GM18505 (cell line): ENCODE measurements at regions not wholly inside any gene's neighbourhood (a gene's known extent, or its start where the extent isn't known, plus 50 kb on each side); places are given as distances from the start of the nearest gene placed in this dataset.

Experiments
- ATAC-seq: cut with Tn5 transposase; IDR thresholded peaks from one replicate; pipeline ENCODE4 v1.9.1; 2021; ENCODE audit not compliant: unreplicated experiment
- POLR2A ChIP-seq: IDR thresholded peaks from 4 replicates; pipeline ENCODE4 v1.6.1; 2011; ENCODE audit warnings: borderline replicate concordance; ENCODE audit not compliant: insufficient read depth, insufficient read length; ENCODE audit errors: extremely low read depth

DNA sequence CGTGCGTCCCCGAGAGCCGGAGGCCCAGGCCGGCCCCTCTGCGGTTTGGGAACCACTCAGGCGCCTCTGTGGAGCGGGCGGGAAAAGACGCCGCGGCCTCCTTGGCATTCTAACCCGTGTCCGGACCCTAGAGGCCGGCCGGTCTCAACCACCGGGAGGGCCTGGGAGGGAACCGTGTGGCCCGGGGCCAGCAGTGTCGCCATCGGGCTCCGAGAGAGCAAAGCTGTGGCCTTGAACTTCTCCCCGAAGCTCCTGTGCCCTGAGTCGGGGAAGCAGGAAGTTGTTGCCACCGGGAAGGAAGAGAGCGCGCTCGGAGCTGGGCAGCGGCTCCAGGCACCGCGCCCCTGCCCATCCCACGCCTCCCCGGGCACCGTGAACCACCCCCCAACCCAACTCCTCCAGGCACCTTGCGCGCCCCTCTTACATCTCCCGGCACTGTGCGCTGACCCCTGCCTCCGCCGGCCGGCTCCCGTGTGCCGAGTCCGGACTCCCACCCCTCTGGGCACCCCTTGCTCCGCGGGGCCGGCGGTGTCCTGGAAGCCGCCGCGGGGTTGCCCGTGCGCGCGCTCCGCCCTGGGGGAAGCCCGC is 80.0 kb upstream of the PPARA start:
- TF ChIP-seq POLR2A: peak; percentile 3
- no peak for ATAC-seq

DNA sequence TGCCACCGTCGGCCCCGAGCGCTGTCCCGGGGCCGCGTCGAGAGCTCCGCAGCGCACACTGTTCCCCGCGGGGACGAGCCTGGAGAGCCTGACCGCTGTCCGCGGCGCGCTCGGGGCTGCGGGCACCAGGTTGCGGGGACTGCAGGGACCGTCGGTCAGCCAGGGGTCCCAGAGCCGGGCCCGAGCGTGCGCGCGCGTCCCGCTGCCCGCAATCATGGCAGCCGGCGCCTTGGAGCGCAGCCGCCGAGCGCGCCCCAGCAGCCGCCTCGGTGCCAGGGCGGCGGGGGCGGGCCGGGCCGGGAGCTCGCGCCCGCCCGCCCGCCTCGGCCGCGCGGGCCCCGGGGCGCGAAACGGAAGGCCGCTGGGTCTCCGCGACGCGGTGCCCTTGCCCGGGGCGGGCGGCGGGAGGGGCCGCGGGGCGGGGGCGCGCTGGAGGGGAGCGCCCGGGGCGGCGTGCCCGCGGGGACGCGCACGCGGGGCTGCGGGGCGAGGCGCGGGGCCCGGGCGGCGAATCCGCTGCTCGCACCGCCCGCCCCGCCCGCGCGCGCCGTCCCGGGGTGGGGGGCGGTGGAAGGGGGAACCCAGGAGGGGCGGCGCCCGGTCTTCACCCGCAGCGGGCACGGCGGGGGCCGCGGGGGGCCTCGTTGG is 79.4 kb upstream of the PPARA start:
- no peak for TF ChIP-seq POLR2A
- peak; percentile 38 for ATAC-seq

DNA sequence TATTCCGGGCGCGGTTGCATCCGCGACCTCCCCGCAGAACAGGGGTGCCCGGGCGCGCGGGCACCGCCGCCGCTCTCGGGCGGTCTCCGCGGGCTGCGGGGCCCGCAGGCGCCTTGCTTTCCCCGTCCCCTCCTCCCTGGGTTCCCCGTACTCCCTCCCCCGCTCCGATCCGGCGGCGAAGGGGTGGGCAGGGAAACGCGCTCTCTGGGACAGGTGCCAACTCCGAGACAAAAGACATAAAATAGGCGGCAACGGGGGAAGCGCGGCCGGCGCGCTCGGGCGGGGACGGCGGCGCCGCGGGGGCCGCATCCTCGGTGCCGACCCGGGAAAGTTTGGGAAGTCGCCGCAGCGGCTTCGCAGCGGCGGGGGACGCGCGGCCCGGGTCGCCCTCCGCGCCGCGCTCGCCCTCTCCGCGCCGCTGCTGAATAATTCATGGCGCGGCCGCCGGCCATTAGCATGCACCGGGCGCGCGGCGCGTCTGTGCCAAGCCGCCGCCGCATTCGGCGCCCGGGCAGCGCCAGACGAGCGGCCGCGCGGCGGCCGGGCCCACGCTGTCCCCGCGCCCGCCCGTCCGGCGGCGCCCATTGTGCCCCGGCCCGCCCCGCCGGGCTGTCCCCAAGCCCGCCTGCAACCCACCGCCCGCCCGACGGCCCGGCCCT is 78.7 kb upstream of the PPARA start:
- no peak for TF ChIP-seq POLR2A
- peak; percentile 23 for ATAC-seq

DNA sequence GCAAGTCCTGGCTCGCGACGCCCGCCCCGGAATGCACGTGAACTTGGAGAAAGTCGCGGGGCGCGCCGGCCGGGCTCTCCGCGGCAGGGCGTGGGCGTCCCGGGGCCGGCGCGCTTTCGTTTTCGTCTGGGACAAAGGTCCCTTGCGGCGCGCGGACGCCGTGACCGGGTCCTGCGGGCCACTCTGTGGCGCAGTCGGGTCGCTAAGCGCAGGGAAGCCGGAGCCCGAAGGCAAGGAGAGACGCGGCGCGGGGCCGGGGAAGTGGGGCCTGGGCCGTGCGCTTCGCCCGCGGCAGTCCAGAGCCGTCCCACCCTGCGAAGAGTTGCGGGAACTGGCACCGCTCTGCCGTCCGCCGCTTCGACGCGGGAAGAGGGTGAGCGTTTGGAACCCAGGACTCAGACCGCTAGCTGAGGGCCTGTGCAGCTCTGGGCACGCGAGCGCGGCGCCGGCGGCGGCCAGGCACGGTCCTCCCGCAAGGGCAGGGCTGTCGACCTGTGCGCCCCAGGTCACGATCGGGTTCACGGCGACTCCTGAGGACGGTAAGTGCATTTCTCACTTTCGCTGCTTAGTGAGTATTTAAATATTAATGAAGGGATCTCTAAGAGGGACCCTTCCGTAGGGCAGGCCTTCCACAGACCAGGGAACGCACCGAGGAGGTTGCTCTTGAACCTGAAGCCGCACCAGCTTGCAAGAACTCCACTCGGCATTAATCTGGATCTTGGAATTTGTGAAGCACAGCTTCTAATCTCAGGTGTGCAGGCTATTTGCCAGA is 78.0 kb upstream of the PPARA start:
- TF ChIP-seq POLR2A: no peak
- peak; percentile 29 for ATAC-seq

DNA sequence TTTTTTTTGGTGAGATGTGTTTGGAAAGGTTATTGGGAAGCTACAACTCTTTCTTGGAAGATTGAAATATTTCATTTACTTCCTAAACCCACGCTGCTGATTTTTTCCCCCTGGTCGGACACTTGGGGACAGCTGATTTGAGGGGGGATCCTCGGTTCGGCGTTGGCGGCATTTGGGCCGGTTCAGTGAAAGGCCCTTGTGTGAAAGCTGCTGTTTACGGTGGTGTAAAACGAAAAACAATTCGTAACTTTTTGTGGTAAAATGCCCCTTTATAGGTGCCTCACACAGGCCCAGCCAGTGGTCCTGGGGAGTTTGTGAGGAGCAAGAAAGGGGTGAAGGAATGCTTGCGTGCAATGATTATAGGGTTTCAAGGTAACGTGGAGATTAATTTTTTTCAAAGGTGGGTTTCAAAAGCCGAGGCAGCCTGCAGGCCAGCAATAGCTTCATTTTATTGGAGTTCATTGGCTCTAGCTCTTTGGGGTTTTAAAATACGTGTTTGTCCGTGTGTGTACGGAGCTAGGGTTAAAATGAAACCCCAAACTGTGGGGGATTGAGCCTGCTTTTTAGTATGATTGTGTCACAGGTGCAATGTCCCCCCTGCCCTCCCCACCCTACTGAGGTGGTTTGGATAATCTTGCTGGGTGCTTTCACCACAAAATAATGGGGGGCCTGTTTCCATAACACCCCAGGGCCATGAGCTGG is 77.2 kb upstream of the PPARA start:
- no peak for ATAC-seq
- TF ChIP-seq POLR2A: no peak

DNA sequence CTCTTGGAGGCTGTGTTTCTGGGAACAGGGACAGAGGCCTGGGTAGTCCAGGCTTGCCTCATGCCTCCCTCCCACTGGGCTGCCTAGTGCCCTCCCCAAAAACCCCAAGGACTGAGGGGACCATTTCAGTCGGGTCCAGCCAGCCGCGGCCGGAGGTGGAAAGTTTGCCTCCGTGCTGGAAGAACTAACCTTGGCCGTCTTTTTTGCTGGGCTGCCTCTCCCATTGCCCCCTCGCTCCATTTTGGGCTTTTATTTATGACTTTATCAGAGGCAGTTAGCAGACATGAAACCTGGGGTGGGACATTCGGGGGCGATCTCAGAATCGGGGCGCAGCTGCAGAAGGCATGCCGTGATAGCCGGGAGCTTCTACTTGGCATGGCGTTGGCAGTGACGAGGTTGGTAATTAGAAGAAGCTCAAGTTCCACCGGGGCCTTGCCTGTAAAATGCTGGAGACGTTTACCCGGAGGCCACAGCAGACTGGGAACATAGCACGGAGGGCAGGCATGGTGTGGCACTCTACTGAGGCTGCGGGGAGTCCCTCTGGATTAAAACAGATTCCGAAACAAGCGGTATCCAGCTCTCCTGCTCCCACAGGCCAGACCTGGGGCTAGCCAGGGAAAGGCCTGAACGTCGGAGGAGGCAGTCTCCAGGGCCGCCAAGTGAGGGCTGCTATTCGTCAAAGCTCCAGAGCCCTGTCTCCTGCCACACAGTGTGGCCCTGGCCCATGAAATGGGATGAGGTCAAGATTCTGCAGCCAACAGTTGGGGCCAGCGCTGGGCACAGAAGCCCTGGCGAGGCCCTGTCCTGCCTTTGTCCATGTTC is 76.4 kb upstream of the PPARA start:
- TF ChIP-seq POLR2A: no peak
- ATAC-seq: no peak

DNA sequence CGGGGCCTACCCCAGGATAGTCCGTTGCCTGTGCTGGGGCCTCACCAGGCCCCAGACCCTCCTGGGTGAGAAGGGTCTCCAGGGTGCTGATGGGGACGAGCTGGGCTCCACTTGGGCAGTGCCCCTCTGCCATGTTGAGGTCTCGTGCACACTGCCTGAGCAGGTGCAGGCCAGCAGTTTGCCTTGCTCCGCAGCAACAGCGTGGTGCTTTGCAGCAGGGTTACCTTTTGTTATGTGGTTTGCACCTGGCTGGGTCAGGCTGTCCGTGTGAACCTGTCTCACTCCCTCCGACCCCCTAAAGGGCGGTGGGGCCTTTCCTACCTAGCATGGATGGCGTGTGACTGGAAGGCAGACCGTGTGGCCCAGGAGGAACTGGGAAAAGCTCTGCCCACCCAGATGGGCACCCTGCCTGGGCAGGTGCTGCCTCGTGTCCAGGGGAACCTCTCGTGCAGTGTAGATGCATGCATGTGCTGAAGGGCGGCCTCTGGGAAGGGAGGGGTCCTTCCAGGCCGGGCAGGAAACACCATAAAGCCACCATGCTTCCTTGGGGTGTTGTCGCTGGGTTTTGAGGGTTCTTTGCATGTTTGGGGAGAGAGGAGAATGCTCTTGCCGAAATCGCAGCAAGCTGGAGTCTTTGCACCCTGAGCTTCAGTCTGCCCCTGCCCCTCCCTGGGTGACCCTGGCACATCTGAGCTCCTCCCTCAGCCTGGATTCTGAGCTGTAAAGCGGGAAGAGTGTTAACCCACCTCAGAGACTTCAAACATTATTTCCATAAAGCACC is 75.4 kb upstream of the PPARA start:
- ATAC-seq: no peak
- no peak for TF ChIP-seq POLR2A

DNA sequence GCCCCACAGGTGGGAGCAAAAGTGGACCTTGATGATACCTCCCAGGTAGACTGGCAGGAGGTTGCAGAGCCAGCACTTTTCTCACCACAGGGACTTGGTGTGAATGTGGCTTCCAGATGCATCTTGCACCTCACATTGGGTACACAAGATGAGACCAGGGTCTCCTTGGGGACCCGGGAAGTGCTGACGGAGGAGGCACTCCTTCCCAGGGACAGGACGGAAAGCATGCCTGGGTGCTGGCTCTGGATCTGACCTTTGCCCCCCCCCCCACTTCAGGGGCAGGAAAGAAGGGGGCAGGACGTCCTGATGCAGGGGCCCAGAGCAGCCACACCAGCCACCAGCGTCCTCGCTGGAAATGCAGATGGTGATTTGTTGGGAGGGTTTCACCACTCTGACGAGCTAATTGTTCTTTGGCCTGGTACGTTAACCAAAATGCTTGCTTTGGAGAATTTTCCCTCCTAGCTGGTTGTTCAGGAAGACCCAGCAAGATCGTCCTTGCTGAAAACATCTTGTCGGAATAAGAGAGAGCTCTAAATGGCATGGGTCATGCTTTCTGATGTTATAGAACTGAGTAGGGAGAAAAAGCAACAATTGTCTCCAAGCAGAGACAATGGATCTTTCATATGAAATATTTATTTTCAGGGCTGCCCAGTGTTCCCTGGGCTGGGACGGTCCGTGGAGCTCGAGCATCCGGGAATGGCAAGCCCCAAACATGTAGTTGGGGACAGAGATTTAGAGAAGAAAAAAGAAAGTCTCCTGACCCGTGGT is 74.4 kb upstream of the PPARA start:
- no peak for ATAC-seq
- TF ChIP-seq POLR2A: no peak

DNA sequence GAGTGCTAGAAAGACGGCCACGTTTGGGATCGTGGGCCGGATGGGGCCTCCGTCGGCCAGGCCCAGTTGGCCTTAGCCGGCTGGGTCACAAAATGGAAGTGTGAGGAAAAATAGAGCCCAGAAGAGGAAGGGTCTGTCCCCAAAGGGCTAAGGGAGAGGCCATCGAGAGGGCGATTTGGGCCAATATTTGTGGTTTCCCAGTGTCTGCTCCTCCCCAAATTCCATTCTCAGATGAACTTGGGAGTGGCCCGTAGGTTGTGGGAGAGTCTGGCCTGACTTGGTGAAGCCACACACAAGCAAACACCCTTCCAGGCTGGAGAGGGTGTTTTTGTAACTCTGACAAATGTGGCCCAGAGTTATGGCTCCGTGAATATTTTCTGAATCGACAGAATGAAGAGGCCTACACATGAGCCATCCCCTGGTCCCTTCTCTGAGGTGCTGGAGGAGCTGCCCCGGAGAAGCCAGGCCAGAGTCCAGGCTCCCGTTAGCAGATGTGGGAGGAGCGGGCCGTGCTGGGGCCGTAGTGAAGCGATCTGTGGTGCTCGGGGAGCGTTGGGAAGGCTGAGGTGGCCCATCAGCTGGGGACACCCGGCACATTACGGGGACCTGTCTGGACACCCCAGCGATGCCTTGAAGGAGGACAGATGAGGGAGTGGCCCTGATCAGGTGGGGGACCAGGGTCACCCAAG is 73.5 kb upstream of the PPARA start:
- no peak for ATAC-seq
- TF ChIP-seq POLR2A: no peak

DNA sequence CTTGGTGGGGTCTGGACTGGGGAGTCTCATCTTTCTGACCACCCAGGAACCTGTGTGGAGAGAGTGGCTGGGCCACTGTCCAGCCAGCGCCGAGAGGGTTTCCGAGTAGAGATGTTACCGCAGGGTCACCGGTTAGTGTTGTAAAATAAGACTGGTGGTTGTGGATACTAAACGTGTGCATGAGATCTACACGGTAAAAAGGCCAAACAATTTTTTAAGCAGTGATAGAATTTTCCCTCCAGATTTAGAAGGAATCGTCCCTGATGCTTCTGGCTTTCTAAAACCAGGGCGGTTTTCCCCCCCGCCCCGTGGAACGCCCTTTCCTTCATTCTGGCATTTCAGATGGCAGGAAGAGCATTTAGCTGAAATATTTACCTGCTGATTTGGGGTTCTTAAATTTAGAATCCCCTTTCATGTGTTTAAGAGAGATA is 72.6 kb upstream of the PPARA start:
- TF ChIP-seq POLR2A: no peak
- no peak for ATAC-seq
